ENCODE measurements at regions not wholly inside any gene's neighbourhood (a gene's known extent, or its start where the extent isn't known, plus 50 kb on each side); places are given as distances from the start of the nearest gene placed in this dataset.
A peak's percentile ranks its signal among the peaks of the same experiment; 100 is the strongest.
"Not testable (repeated sequence)": the region's sequence is repeated elsewhere in the genome, so short reads cannot be mapped to it uniquely, and the experiment has no call there.

- DNase-seq = peak; percentile 32
Measured at GRCh38 chr9:87160148-87161102, 213.1 kb upstream of the GAS1 start.

DNA sequence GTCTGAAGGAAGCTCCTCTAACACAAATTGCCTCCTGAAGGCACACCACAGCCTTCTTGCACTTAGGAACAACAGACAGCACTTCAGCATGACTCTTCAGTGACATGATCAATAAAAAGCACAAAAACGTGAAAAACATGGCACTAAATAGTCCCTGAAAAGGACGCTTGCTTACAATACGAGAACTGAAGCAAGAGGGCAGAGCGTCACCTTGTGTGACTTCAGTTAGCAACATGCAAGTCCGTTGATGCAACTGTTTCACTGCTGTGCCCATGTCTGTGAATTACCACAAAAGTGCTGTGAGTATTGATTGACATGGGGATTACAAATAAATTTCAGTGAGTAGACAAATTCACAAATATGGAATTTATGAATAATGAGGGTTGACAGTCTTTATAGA lies 219.9 kb upstream of the GAS1 start:
- DNase-seq = no peak

GRCh38 chr9:87167582-87167981 lies 220.3 kb upstream of the GAS1 start:
- no peak for DNase-seq

GRCh38 chr9:87178302-87178701 lies 231.0 kb upstream of the GAS1 start:
- DNase-seq = no peak

- no peak for DNase-seq
Measured at GRCh38 chr9:87179553-87180340, 232.4 kb upstream of the GAS1 start.

- no peak for DNase-seq
Measured at GRCh38 chr9:87180361-87180760, 233.1 kb upstream of the GAS1 start.

- DNase-seq = no peak
Measured at GRCh38 chr9:87180841-87181240, 233.5 kb upstream of the GAS1 start.

GRCh38 chr9:87181670-87182069 lies 234.4 kb upstream of the GAS1 start:
- DNase-seq = no peak

DNA sequence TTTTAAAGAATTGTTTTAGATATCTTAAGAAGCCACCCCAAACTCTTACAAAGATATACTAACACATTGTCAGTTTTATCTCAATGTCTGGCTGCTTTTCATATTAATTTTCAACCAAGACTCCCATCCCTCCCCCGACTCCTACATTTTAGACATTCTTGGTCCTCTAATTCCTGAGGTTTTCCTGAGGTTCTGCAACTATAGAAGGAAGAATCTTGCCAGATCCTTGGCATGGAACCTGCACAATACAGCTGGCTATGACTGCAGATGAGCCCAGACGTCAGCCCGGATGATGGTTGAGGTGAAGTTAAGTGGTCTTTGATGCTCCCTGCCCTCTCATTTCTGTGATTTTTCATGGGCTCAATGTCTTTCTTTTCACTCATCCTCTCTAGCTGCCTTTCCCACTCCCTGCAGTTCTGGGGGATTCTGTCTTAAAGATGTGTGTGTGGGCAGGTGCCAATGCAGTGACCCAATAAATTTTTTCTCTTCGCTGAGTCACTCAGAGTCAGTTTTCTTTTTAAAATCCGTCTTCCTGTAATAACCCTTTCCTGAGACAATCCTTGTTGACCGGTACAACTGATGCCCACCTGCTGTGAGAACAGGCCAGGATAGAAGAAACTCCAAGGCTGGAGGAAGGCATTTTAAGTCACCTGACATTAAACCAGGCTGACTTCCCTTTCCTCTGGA lies 237.8 kb upstream of the GAS1 start:
- no peak for DNase-seq

DNA sequence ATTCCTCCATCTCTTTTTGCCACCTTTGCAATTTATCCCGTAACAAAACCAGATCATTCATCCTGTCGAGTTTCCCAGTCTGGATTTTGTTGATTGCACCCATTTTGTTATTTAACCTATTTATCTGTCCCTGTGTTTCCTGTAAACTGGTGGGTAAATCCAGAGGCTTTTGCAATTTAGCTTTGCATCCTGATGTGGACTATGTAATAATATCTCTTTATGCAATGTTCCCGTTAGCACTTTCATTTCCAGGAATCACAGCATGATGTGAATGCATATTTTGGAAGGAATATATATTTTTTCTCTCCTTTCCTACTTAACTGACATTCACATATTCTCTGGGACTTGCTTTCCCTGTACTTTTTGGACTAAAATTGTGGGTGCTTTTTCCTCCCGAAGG lies 240.3 kb upstream of the GAS1 start:
- no peak for DNase-seq

DNA sequence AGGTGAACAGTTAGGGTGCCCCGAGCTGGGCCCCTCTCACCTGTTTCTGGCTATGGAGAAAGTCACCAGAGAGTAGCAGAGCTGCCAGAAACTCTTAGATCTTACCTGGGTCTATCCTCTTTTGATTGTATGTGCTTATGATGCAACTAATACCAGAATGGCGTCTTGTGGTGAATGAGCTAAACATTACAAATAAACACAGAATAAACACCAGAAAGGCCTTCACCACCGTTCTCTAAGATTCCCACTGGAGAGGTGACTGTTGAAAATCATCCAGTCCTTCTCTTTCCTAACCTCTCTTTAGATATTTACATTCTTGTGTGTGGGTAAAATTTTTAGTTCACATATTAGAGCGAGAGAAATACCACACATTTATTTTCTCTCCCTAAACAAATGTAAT lies 241.7 kb upstream of the GAS1 start:
- DNase-seq = no peak

DNA sequence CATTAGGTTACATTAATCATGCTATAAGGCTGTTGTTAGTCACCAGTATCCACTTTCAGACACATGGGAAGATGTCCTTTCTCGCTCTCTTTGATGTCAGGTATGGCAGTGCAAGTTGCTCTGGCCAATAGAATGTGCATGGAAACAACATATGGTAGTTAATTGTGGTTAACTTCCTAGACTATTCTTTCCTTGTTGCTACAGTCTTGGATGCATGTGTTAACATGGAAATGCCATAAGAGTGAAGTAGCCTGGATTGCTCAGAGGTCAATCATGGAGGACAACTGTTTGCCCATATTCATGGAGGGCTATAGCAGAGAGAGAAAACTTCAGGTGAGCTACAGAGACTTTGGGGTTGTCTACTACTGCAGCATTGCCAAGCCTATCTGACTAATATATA lies 245.8 kb upstream of the GAS1 start:
- no peak for DNase-seq

- DNase-seq = no peak
Measured at GRCh38 chr9:87193925-87194868, 246.9 kb upstream of the GAS1 start.

DNA sequence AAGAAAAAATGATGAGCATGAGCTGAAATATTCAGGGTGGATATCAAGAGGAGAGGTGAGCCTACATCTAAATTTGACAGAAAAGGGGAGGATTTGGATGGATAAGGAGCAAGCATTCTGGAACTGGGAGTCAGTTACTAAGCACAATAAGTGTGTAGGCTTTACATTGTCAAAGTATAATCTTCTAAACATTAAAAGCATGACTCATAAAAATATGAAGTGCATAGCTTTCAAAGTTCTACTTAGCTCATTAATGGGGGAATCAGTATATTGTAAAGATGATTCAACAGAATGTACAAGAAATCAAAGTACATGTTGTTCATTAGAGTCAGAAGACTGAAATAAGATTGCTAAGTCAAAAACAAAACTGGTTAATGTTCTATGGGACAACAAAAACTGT lies 248.0 kb upstream of the GAS1 start:
- no peak for DNase-seq

DNA sequence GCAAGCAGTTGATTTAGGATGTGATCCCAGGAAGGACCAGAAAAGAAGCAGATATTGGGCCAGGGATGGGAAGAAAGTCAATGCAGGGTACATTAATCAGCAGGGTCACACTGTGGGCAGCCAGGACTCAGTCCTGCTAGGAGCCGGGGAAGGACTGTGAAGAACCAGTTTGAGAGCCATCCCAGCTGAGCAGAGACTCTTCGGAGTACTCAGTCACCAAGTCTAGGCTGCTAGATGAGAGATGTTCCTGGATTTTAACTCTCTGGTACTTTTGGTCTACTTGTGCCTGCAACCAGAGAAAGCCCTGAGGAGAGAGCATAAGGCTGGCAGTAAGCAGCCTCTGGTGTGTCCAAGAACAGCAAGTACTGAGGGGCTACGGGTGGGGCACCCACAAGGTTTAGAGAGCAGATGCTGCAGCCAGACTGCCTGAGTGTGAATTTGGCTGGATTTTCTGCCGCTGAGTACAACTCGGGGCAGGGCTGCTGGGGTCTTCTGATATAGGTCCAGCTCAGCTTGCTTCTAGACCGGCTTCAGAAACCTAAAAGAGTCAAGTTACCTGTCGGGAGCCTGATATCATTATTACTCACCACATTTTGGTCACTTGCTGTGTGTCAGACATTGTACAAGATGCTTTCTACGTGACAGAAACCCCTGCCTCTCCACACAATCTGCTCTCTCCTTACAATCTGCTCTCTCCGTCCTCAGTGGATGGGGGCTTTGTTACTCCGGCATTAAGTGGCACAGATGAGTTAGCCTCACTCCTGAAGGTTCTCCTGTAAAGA lies 250.2 kb upstream of the GAS1 start:
- DNase-seq = no peak

DNA sequence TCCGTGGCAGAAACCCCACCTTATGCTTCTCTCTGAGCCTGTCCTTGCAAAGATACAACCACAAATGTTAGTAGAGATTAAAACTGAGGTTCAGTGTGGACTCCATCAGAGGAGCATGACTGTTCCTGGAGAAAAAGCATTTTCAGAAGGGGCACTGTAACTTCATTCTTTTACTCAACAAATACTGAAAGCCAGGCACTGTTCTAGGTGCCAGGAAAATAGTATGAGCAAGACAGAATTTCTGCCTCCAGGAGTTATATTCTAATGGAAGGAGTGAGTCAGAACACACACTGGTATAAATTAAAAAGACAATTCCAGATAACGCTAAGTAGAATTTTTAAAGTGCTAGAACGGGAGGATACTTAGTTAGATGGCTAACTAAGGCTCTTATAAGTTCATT lies 251.4 kb upstream of the GAS1 start:
- DNase-seq = no peak

- no peak for DNase-seq
Measured at GRCh38 chr9:87199278-87199677, 252.0 kb upstream of the GAS1 start.

- DNase-seq = no peak
Measured at GRCh38 chr9:87199782-87200181, 252.5 kb upstream of the GAS1 start.

- no peak for DNase-seq
Measured at GRCh38 chr9:87201351-87201751, 254.0 kb upstream of the GAS1 start.

GRCh38 chr9:87206064-87206661 lies 258.9 kb upstream of the GAS1 start:
- no peak for DNase-seq

DNA sequence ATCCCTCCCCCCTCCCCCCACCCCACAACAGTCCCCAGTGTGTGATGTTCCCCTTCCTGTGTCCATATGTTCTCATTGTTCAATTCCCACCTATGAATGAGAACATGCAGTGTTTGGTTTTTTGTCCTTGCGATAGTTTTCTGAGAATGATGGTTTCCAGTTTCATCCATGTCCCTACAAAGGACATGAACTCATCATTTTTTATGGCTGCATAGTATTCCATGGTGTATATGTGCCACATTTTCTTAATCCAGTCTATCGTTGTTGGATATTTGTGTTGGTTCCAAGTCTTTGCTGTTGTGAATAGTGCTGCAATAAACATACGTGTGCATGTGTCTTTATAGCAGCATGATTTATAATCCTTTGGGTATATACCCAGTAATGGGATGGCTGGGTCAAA lies 263.4 kb upstream of the GAS1 start:
- DNase-seq = not testable (repeated sequence)
